ENCODE measurements at regions not wholly inside any gene's neighbourhood (a gene's known extent, or its start where the extent isn't known, plus 50 kb on each side); places are given as distances from the start of the nearest gene placed in this dataset.

DNA sequence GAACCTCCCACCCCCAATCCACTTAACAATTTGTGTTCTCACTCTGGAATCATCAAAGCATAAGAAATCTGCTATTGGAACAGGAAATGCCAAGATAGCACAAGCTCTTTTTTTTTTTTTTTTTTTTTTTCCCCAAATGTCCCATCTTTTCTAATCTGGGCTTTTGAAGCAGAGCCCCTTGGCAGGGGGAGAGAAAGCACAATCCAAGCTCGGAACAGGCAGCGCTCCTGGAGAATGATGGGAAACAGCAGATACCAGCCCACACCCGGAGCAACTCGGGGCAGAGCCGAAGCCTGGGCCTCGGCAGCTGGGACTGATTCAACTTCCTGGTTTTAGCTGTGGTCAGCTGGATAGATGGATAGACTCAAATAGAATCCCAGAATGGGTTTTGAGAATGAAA, 235.1 kb downstream of the QDPR start:
- ATAC-seq (peak in 7 of 8 donors; percentile 37 to 81 (median 67)), DNase-seq (peak; percentile 17 to 29)
- WGBS, 2 donors = 26 to 36% methylated on average over 6 of the region's 6 CpGs
- Histone ChIP-seq H3K36me3 (no peaks in the 10 kb centered on the region), H3K27me3 (no peaks in the 10 kb centered on the region), H3K4me1 (peaks cover 0 to 8% (median 0%) of the 10 kb centered on the region in 9 donors), H3K4me3 (no peak overlapping the region), H3K9me3 (no peaks in the 10 kb centered on the region), H3K27ac (peak overlapping the region in 3 of 10 donors; percentile 15 to 30 (median 25))
- TF ChIP-seq, protein P1, sequence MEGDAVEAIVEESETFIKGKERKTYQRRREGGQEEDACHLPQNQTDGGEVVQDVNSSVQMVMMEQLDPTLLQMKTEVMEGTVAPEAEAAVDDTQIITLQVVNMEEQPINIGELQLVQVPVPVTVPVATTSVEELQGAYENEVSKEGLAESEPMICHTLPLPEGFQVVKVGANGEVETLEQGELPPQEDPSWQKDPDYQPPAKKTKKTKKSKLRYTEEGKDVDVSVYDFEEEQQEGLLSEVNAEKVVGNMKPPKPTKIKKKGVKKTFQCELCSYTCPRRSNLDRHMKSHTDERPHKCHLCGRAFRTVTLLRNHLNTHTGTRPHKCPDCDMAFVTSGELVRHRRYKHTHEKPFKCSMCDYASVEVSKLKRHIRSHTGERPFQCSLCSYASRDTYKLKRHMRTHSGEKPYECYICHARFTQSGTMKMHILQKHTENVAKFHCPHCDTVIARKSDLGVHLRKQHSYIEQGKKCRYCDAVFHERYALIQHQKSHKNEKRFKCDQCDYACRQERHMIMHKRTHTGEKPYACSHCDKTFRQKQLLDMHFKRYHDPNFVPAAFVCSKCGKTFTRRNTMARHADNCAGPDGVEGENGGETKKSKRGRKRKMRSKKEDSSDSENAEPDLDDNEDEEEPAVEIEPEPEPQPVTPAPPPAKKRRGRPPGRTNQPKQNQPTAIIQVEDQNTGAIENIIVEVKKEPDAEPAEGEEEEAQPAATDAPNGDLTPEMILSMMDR (IDR thresholded peaks at IDR 0.05) = no peak
- intact Hi-C loops (cut with DNase I) = no loop called here

DNA sequence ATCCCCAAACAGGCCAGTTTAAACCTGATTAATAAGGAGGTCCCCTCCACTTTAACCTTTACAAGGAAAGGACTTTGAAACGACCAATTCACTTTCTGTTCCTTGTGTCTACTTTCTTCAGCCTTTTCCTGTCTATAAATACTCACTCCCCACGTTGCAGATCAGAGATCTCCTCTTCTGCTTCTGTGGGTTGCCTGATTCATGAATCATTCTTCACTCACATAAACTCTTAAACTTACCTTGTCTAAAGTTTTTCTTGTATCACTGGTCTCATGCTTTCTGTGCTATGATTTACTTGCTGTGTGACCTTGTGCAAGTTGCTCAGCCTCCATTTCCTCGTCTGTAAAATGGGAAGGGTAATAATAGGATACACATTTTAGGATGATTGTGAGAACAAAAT, 236.1 kb downstream of the QDPR start:
- no peaks in the 10 kb centered on the region for H3K27me3 ChIP-seq
- peaks cover 0 to 8% (median 0%) of the 10 kb centered on the region in 9 donors for H3K4me1 ChIP-seq
- H3K4me3 ChIP-seq = no peak overlapping the region
- ATAC-seq = no peak
- H3K36me3 ChIP-seq = no peaks in the 10 kb centered on the region
- no peaks in the 10 kb centered on the region for H3K9me3 ChIP-seq
- H3K27ac ChIP-seq = no peak overlapping the region
- 67 to 72% methylated on average over 3 of the region's 3 CpGs for WGBS, 2 donors
- intact Hi-C loops (cut with DNase I) = no loop called here
- TF ChIP-seq, protein P1 (IDR thresholded peaks at IDR 0.05) = no peak
- DNase-seq = no peak

DNA sequence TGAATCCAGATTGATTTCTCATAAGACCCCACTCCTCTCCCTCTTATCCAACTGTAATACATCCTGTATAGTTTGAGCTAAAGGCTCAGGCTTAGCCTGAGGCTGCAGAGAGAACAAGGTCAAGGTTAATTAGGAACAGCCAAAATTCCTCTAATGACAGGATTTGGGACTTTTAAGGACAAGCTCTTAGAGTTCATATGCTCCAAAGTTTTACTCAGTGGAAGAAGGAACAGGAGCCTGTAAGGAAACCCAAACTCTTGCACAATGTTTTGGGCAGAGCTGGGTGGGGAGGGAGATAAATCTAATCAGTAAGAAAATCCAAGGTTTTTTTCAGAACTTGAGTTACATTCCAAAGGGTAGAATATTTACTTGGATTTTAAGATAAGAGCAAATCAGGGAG, 238.8 kb downstream of the QDPR start:
- Histone ChIP-seq H3K36me3 (no peaks in the 10 kb centered on the region), H3K4me3 (no peak overlapping the region), H3K27ac (no peak overlapping the region), H3K9me3 (no peaks in the 10 kb centered on the region), H3K4me1 (peaks cover 0 to 8% (median 0%) of the 10 kb centered on the region in 9 donors), H3K27me3 (no peaks in the 10 kb centered on the region)
- TF ChIP-seq, protein P1 (IDR thresholded peaks at IDR 0.05) = no peak
- intact Hi-C loops (cut with DNase I) = no loop called here
- ATAC-seq (peak in 1 of 8 donors; percentile 57), DNase-seq (no peak)

DNA sequence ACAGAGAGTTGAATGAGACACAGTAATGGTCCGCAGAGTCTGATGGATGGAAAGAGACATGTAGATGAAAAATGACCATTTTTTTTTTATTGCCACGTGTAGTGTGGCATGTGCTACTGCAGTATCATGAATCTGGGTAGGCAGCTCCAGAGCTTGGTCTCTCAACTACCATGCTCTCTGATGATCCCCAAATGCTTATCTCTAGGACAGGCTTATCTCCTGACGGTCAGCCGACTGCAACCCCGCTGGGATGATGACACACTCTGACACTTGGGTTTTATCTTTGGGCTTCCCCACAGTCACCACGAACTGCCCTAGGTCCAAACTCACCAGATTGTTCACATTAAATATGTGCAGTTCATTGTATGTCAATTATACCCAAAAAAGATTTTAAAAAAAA, 239.7 kb downstream of the QDPR start:
- 55 to 59% methylated on average over 6 of the region's 6 CpGs for WGBS, 2 donors
- ATAC-seq (no peak), DNase-seq (no peak)
- no peaks in the 10 kb centered on the region for H3K36me3 ChIP-seq
- intact Hi-C loops (cut with DNase I) = no loop called here
- H3K9me3 ChIP-seq = no peaks in the 10 kb centered on the region
- peaks cover 0 to 8% (median 0%) of the 10 kb centered on the region in 9 donors for H3K4me1 ChIP-seq
- H3K27ac ChIP-seq = no peak overlapping the region
- H3K4me3 ChIP-seq = no peak overlapping the region
- H3K27me3 ChIP-seq = no peaks in the 10 kb centered on the region
- TF ChIP-seq, protein P1 (IDR thresholded peaks at IDR 0.05) = no peak

Data from heart right ventricle (tissue), 16 donors.